Liver (tissue), 8 donors: ENCODE measurements at regions not wholly inside any gene's neighbourhood (a gene's known extent, or its start where the extent isn't known, plus 50 kb on each side); places are given as distances from the start of the nearest gene placed in this dataset.

Experiments used
- DNase-seq: peaks from one replicate; pipeline ENCODE4 v3.0.0-alpha.2; 2017; ENCODE audit warnings: low spot score
- H3K27ac ChIP-seq, 2 donors: one replicate each; pipeline ENCODE4 v1.7.0; 2013; ENCODE audit warnings: inconsistent platforms in 2 of 2, low read length in 2 of 2, control low read depth in 1 of 2, low read depth in 1 of 2, mild to moderate bottlenecking in 1 of 2
- H3K27me3 ChIP-seq, 4 donors: one replicate each; pipeline versions ENCODE4 v1.6.1 to v1.7.0; 2013; ENCODE audit warnings: low read length in 3 of 4, inconsistent platforms in 1 of 4, mild to moderate bottlenecking in 1 of 4, moderate library complexity in 1 of 4; ENCODE audit not compliant: control insufficient read depth in 4 of 4, insufficient read depth in 4 of 4
- H3K36me3 ChIP-seq, 4 donors: one replicate each; pipeline versions ENCODE4 v1.6.1 to v1.7.0; 2013; ENCODE audit warnings: low read length in 3 of 4, mild to moderate bottlenecking in 3 of 4, low read depth in 1 of 4, moderate library complexity in 1 of 4; ENCODE audit not compliant: control insufficient read depth in 4 of 4, insufficient read depth in 3 of 4
- H3K4me1 ChIP-seq, 4 donors: one replicate each; pipeline versions ENCODE4 v1.6.1 to v1.7.0; 2013; ENCODE audit warnings: low read length in 3 of 4, mild to moderate bottlenecking in 3 of 4, moderate library complexity in 1 of 4; ENCODE audit not compliant: control insufficient read depth in 4 of 4, insufficient read depth in 4 of 4
- H3K4me3 ChIP-seq, 3 donors: one replicate each; pipeline versions ENCODE4 v1.6.1 to v1.7.0; 2013; ENCODE audit warnings: low read length in 3 of 3, control low read depth in 1 of 3, low read depth in 1 of 3, mild to moderate bottlenecking in 1 of 3
- H3K9ac ChIP-seq, 2 donors: one replicate each; pipeline ENCODE4 v1.7.0; 2013; ENCODE audit warnings: low read length in 2 of 2, mild to moderate bottlenecking in 2 of 2, moderate library complexity in 2 of 2, control low read depth in 1 of 2, low read depth in 1 of 2
- H3K9me3 ChIP-seq, 4 donors: one replicate each; pipeline versions ENCODE4 v1.6.1 to v1.7.0; 2013; ENCODE audit warnings: low read length in 3 of 4; ENCODE audit not compliant: control insufficient read depth in 4 of 4
- EGR1 ChIP-seq, 2 donors: IDR thresholded peaks; 2 replicates each; pipeline ENCODE4 v1.6.1; 2016 to 2018; ENCODE audit warnings: antibody characterized with exemption in 2 of 2, low read depth in 2 of 2
- FOXA1 ChIP-seq: IDR thresholded peaks from 2 replicates; pipeline ENCODE4 v1.6.1; 2016; ENCODE audit warnings: antibody characterized with exemption
- FOXA2 ChIP-seq: IDR thresholded peaks from 2 replicates; pipeline ENCODE4 v1.6.1; 2016; ENCODE audit warnings: antibody characterized with exemption
- GABPA ChIP-seq, 2 donors: IDR thresholded peaks in 1 of 2; conservative IDR thresholded peaks in 1 of 2; 2 replicates each; pipeline ENCODE4 v1.6.1; 2016; ENCODE audit warnings: antibody characterized with exemption in 2 of 2, mild to moderate bottlenecking in 1 of 2, moderate library complexity in 1 of 2
- HNF4A ChIP-seq, 2 donors: conservative IDR thresholded peaks; 2 replicates each; pipeline ENCODE4 v1.6.1; 2016; ENCODE audit warnings: antibody characterized with exemption in 2 of 2, mild to moderate bottlenecking in 2 of 2
- HNF4G ChIP-seq: IDR thresholded peaks from 2 replicates; pipeline ENCODE4 v1.6.1; 2016; ENCODE audit warnings: antibody characterized with exemption
- JUND ChIP-seq, 2 donors: IDR thresholded peaks; 2 replicates each; pipeline ENCODE4 v1.6.1; 2016; ENCODE audit warnings: antibody characterized with exemption in 2 of 2
- NR2F2 ChIP-seq: IDR thresholded peaks from 2 replicates; pipeline ENCODE4 v1.6.1; 2016; ENCODE audit warnings: antibody characterized with exemption
- RAD21 ChIP-seq, 2 donors: IDR thresholded peaks; 2 replicates each; pipeline ENCODE4 v1.6.1; 2016; ENCODE audit warnings: antibody characterized with exemption in 2 of 2, mild to moderate bottlenecking in 2 of 2
- RXRA ChIP-seq, 2 donors: IDR thresholded peaks; 2 replicates each; pipeline ENCODE4 v1.6.1; 2017 to 2018; ENCODE audit warnings: antibody characterized with exemption in 2 of 2, mild to moderate bottlenecking in 1 of 2
- SP1 ChIP-seq: IDR thresholded peaks from 2 replicates; pipeline ENCODE4 v1.6.1; 2018; ENCODE audit warnings: antibody characterized with exemption, mild to moderate bottlenecking
- TAF1 ChIP-seq: conservative IDR thresholded peaks from 2 replicates; pipeline ENCODE4 v1.6.1; 2016; ENCODE audit warnings: antibody characterized with exemption, mild to moderate bottlenecking
- YY1 ChIP-seq: IDR thresholded peaks from 2 replicates; pipeline ENCODE4 v1.6.1; 2016; ENCODE audit warnings: antibody characterized with exemption, mild to moderate bottlenecking
- WGBS: extraction: QIAGEN DNeasy Blood & Tissue Kit; methylation state at CpG from one replicate; pipeline ENCODE4 v1.1.7; 2013; 5-methylcytosine and 5-hydroxymethylcytosine counted together
- TF ChIP-seq, protein P1 (sequence below): IDR thresholded peaks from 2 replicates; pipeline ENCODE4 v1.6.1; 2016; ENCODE audit warnings: antibody characterized with exemption, mild to moderate bottlenecking
- TF ChIP-seq, protein P2 (sequence below): IDR thresholded peaks from 2 replicates; pipeline ENCODE4 v1.6.1; 2016; ENCODE audit warnings: antibody characterized with exemption
- TF ChIP-seq, protein P3 (sequence below): IDR thresholded peaks from 2 replicates; pipeline ENCODE4 v1.6.1; 2016; ENCODE audit warnings: antibody characterized with exemption
- TF ChIP-seq, protein P4 (sequence below): IDR thresholded peaks from 2 replicates; pipeline ENCODE4 v1.6.1; 2016; ENCODE audit warnings: antibody characterized with exemption
- TF ChIP-seq, protein P5 (sequence below): fragments of 150-350 bp; IDR thresholded peaks from 2 replicates; pipeline ENCODE4 v1.5.1; 2017; ENCODE audit warnings: improper control_type of control experiment, low read depth, low read length; ENCODE audit not compliant: missing input control
- donor health status: healthy.
- donor health status: healthy.
- donor health status: healthy.
- donor health status: healthy.
- donor health status: healthy.

DNA sequence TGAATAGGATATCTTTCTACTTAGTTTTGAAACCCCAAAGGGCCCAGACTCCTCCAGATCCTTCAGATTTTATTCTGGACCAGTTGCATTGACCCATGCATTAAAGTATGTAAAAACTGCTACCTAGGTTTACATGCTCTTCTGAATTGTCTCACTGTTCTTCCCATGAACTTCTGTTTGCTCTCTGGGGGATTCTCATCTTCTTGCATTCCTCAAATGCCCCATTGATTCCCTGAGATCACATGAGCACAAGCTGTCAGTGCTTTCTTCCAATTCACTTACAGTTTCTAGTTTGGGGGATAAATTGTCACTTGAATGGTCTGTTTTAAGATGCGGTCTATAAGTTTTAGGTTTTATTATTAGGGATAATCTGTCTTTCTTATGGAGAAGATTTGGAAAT lies 188.9 kb upstream of the KIF2B start:
- H3K9ac ChIP-seq: no peak overlapping the region
- H3K4me3 ChIP-seq: no peak overlapping the region
- no peak for DNase-seq
- no peaks in the 10 kb centered on the region for H3K4me1 ChIP-seq
- H3K27ac ChIP-seq: no peak overlapping the region
- TF ChIP-seq YY1 (no peak), TAF1 (no peak), HNF4G (no peak), RXRA (IDR thresholded peaks at IDR 0.05) (no peak), NR2F2 (no peak), GABPA (IDR thresholded peaks at IDR 0.05 in 1 of 2, conservative IDR thresholded peaks at IDR 0.05 in 1 of 2) (no peak), JUND (IDR thresholded peaks at IDR 0.05) (no peak), FOXA1 (no peak), RAD21 (IDR thresholded peaks at IDR 0.05) (no peak), SP1 (no peak), HNF4A (conservative IDR thresholded peaks at IDR 0.05) (no peak), EGR1 (IDR thresholded peaks at IDR 0.05; ENCODE audit: low read depth in 2 of 2) (no peak), FOXA2 (no peak)
- TF ChIP-seq, protein P1, sequence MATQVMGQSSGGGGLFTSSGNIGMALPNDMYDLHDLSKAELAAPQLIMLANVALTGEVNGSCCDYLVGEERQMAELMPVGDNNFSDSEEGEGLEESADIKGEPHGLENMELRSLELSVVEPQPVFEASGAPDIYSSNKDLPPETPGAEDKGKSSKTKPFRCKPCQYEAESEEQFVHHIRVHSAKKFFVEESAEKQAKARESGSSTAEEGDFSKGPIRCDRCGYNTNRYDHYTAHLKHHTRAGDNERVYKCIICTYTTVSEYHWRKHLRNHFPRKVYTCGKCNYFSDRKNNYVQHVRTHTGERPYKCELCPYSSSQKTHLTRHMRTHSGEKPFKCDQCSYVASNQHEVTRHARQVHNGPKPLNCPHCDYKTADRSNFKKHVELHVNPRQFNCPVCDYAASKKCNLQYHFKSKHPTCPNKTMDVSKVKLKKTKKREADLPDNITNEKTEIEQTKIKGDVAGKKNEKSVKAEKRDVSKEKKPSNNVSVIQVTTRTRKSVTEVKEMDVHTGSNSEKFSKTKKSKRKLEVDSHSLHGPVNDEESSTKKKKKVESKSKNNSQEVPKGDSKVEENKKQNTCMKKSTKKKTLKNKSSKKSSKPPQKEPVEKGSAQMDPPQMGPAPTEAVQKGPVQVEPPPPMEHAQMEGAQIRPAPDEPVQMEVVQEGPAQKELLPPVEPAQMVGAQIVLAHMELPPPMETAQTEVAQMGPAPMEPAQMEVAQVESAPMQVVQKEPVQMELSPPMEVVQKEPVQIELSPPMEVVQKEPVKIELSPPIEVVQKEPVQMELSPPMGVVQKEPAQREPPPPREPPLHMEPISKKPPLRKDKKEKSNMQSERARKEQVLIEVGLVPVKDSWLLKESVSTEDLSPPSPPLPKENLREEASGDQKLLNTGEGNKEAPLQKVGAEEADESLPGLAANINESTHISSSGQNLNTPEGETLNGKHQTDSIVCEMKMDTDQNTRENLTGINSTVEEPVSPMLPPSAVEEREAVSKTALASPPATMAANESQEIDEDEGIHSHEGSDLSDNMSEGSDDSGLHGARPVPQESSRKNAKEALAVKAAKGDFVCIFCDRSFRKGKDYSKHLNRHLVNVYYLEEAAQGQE: no peak
- TF ChIP-seq, protein P2, sequence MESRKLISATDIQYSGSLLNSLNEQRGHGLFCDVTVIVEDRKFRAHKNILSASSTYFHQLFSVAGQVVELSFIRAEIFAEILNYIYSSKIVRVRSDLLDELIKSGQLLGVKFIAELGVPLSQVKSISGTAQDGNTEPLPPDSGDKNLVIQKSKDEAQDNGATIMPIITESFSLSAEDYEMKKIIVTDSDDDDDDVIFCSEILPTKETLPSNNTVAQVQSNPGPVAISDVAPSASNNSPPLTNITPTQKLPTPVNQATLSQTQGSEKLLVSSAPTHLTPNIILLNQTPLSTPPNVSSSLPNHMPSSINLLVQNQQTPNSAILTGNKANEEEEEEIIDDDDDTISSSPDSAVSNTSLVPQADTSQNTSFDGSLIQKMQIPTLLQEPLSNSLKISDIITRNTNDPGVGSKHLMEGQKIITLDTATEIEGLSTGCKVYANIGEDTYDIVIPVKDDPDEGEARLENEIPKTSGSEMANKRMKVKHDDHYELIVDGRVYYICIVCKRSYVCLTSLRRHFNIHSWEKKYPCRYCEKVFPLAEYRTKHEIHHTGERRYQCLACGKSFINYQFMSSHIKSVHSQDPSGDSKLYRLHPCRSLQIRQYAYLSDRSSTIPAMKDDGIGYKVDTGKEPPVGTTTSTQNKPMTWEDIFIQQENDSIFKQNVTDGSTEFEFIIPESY: no peak
- TF ChIP-seq, protein P3, sequence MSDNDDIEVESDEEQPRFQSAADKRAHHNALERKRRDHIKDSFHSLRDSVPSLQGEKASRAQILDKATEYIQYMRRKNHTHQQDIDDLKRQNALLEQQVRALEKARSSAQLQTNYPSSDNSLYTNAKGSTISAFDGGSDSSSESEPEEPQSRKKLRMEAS: no peak
- H3K9me3 ChIP-seq: no peaks in the 10 kb centered on the region
- WGBS: 92% methylated on average over 1 of the region's 1 CpG
- H3K27me3 ChIP-seq: no peaks in the 10 kb centered on the region
- no peaks in the 10 kb centered on the region for H3K36me3 ChIP-seq

DNA sequence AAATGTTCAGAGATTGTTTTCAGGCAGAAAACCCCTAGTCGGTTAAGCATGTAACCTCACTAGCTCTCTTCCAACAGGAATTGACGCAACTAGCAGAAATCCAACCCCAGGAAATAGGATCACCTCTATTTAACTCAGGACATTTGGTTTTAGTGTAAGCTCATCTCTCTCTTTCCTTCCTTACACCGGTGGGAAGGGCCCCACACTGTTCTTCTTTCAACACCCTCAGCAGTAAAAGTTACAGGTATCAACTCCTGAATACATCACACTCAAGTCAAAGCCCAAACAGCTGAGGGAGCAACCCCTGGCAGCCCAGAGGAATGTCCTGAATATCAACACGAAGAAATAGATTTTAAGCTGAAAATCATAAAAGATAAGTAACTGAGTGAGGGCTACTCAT lies 191.2 kb upstream of the KIF2B start:
- Histone ChIP-seq H3K4me3 (no peak overlapping the region), H3K9ac (no peak overlapping the region), H3K4me1 (no peaks in the 10 kb centered on the region), H3K27me3 (no peaks in the 10 kb centered on the region), H3K36me3 (no peaks in the 10 kb centered on the region), H3K9me3 (no peaks in the 10 kb centered on the region), H3K27ac (no peak overlapping the region)
- WGBS: 52% methylated on average over 4 of the region's 4 CpGs
- no peak for DNase-seq
- no peak for TF ChIP-seq FOXA2
- TF ChIP-seq, protein P1: no peak
- TF ChIP-seq, protein P3: no peak
- TF ChIP-seq, protein P4, sequence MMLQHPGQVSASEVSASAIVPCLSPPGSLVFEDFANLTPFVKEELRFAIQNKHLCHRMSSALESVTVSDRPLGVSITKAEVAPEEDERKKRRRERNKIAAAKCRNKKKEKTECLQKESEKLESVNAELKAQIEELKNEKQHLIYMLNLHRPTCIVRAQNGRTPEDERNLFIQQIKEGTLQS: no peak
- TF ChIP-seq, protein P2: no peak
- TF ChIP-seq TAF1: no peak
- TF ChIP-seq, protein P5, sequence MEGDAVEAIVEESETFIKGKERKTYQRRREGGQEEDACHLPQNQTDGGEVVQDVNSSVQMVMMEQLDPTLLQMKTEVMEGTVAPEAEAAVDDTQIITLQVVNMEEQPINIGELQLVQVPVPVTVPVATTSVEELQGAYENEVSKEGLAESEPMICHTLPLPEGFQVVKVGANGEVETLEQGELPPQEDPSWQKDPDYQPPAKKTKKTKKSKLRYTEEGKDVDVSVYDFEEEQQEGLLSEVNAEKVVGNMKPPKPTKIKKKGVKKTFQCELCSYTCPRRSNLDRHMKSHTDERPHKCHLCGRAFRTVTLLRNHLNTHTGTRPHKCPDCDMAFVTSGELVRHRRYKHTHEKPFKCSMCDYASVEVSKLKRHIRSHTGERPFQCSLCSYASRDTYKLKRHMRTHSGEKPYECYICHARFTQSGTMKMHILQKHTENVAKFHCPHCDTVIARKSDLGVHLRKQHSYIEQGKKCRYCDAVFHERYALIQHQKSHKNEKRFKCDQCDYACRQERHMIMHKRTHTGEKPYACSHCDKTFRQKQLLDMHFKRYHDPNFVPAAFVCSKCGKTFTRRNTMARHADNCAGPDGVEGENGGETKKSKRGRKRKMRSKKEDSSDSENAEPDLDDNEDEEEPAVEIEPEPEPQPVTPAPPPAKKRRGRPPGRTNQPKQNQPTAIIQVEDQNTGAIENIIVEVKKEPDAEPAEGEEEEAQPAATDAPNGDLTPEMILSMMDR: no peak
- TF ChIP-seq JUND (IDR thresholded peaks at IDR 0.05): no peak
- no peak for TF ChIP-seq RXRA (IDR thresholded peaks at IDR 0.05)
- TF ChIP-seq RAD21 (IDR thresholded peaks at IDR 0.05): no peak
- no peak for TF ChIP-seq EGR1 (IDR thresholded peaks at IDR 0.05; ENCODE audit: low read depth in 2 of 2)
- TF ChIP-seq SP1: no peak
- TF ChIP-seq HNF4A (conservative IDR thresholded peaks at IDR 0.05): no peak
- TF ChIP-seq GABPA (IDR thresholded peaks at IDR 0.05 in 1 of 2, conservative IDR thresholded peaks at IDR 0.05 in 1 of 2): no peak
- TF ChIP-seq FOXA1: no peak
- TF ChIP-seq HNF4G: no peak
